ENCODE measurements at regions not wholly inside any gene's neighbourhood (a gene's known extent, or its start where the extent isn't known, plus 50 kb on each side); places are given as distances from the start of the nearest gene placed in this dataset.
A peak's percentile ranks its signal among the peaks of the same experiment; 100 is the strongest.

- TF ChIP-seq ATF3 (CRISPR knock-in tag; IDR thresholded peaks at IDR 0.05), result no peak
- TF ChIP-seq FOXP4 (CRISPR knock-in tag; IDR thresholded peaks at IDR 0.05), result no peak
- TF ChIP-seq RNF2 (conservative IDR thresholded peaks at IDR 0.05; ENCODE audit: low read depth), result no peak
- TF ChIP-seq ZXDC (CRISPR knock-in tag; IDR thresholded peaks at IDR 0.05), result no peak
Observed at GRCh38 chr3:102114264-102114979, 265.1 kb downstream of the NFKBIZ start (continued).

GRCh38 chr3:102122527-102122926, 273.2 kb downstream of the NFKBIZ start:
- ATAC-seq, result no peak
- Histone ChIP-seq H3K27ac (ENCODE audit: extremely low read length, insufficient read depth, low read length) (no peak overlapping the region), H3K9ac (ENCODE audit: insufficient read depth, low read depth, low read length) (no peak overlapping the region), H2AFZ (ENCODE audit: low read length) (no peak overlapping the region), H3K79me2 (ENCODE audit: insufficient read depth, low read length) (no peaks in the 10 kb centered on the region), H3K4me3 (replicated peaks in 1 of 3; ENCODE audit: insufficient read depth in 1 of 3, low read depth in 2 of 3, low read length in 3 of 3) (no peak overlapping the region), H3K36me3 (replicated peaks in 1 of 2; ENCODE audit: control insufficient read depth in 1 of 2, insufficient read depth in 2 of 2, low read length in 2 of 2) (no peaks in the 10 kb centered on the region), H3K4me2 (ENCODE audit: low read depth, low read length) (no peak overlapping the region), H4K20me1 (ENCODE audit: insufficient read depth, low read length) (no peaks in the 10 kb centered on the region), H3K27me3 (ENCODE audit: control insufficient read depth in 1 of 2, insufficient read depth in 2 of 2, low read length in 2 of 2) (no peaks in the 10 kb centered on the region; a peak in 1 of 5 replicates), H3K9me3 (ENCODE audit: low read length) (peaks cover 10% of the 10 kb centered on the region; the same call in 1 of the 2 replicates), H3K4me1 (ENCODE audit: insufficient read depth, low read length) (no peaks in the 10 kb centered on the region)
- in situ Hi-C loops (cut with HindIII; ENCODE audit: extremely low pct_ligation_motif_present, low pct_unique_long_range_greater_than_20kb), result no loop called here
- POLR2A ChIA-PET, result no interaction called here
- CTCF ChIA-PET (ENCODE audit: low intra/inter-chr PET ratio, low total read pairs), result no interaction called here
- no peak for FAIRE-seq
- TF ChIP-seq BRF2 (CRISPR knock-in tag; IDR thresholded peaks at IDR 0.05) (no peak), ZNF160 (CRISPR knock-in tag; IDR thresholded peaks at IDR 0.05) (peak; percentile 95), ZNF674 (CRISPR knock-in tag; IDR thresholded peaks at IDR 0.05; ENCODE audit: low read depth) (no peak), RAD51 (IDR thresholded peaks at IDR 0.05; ENCODE audit: borderline replicate concordance) (no peak)
- DNase-seq (ENCODE audit: low spot score), result no peak
- intact Hi-C loops (cut with micrococcal nuclease; ENCODE audit: unreplicated experiment), result no loop called here
- no TSS peak for BruUV-seq (replicated peaks)
